IPS-NIHi7 (cell line): ENCODE measurements at regions not wholly inside any gene's neighbourhood (a gene's known extent, or its start where the extent isn't known, plus 50 kb on each side); places are given as distances from the start of the nearest gene placed in this dataset.

Experiments used
- DNase-seq: peaks from one replicate; pipeline ENCODE4 v3.0.0; 2012; ENCODE audit warnings: mixed read lengths; ENCODE audit errors: extremely low spot score

DNA sequence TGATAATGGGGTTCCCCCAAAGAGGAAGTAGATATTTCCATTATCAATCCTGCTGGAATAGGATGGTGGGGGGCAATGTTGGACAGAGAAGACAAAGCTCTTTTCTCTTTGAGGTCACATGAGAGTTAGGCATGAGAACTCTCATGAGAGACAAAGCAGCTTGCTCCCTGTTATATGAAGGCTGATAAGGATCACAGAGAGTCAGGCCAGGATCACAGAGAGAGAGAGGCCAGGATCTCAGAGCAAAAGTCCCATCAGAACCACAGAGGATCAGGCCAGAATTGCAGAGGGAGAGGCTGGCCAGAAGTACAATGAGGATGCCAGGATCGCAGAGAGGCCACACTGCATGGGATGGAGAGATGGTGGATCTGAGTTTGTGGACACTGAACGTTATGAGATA lies 457.1 kb downstream of the LPIN1 start:
- no peak for DNase-seq

DNA sequence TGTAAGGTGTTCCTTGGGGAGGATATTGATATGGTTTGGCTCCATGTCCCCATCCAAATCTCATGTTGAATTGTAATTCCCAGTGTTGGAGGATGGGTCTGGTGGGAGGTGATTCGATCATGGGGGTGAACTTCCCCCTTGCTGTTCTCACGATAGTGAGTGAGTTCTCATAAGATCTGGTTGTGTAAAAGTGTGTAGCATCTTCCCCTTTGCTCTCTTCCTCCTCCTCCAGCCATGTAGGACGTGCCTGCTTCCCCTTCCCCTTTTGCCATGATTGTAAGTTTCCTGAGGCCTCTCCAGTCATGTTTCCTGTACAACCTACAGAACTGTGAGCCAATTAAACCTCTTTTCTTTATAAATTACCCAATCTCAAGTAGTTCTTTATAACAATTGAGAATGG lies 458.7 kb downstream of the LPIN1 start:
- no peak for DNase-seq

DNA sequence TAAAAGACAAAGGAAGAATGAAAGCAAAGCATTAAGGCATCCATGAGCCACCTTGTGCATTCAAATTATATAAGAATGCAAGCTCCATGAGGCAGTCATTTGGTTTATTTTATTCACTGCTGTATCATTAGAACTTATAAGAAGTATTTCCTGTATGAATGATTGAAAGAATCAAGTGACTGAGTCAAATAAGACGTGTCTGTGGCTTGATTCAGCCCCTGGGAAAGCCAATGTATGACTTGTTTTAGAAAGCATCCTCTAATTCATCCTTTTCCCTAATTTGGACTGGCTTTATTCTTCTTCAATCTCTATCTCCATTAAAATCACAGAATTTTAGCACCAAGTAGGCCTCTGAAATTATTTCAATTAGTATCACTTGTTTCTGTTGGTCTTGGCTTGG lies 461.1 kb downstream of the LPIN1 start:
- no peak for DNase-seq

DNA sequence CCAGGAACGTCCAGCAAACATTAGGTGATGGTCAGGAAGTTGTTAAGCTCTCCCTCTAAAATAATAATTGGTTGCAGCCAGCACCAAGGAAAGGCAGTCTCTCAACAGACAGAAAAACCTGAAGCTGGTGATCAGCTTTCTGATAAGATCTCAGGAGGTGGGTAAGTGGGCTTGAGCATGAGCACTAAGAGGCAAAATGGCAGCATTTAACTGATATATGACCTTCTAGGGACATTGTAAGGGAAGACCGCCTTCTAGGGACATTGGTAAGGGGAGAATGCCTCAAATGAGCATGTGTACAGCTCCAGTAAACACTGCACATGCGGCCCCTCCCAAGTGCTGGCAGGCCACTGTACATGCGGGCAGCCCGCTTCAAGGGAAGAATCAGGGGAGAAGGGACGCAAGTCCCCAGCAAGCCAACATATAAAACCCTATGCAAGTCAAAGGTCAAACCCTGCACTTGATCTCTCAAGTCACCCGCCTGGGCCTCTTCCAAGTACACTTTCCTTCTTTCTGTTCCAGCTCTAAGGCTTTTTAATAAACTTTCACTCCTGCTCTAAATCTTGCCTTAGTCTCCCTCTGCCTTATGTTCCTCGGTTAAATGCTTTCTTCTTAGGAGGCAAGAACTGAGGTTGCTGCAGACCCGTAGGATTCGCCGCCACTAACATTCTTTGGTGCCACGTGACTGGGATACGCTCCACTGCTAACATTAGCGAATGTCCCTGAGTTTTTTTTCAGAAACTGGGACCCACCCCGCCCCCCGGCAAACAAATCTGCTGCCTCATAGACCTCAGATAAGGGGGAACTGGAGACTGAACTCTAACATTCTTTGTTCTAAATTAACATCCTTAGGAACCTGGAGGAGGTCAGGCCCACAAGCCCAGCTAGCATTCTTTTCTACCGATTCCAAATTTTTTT lies 463.8 kb downstream of the LPIN1 start:
- no peak for DNase-seq

DNA sequence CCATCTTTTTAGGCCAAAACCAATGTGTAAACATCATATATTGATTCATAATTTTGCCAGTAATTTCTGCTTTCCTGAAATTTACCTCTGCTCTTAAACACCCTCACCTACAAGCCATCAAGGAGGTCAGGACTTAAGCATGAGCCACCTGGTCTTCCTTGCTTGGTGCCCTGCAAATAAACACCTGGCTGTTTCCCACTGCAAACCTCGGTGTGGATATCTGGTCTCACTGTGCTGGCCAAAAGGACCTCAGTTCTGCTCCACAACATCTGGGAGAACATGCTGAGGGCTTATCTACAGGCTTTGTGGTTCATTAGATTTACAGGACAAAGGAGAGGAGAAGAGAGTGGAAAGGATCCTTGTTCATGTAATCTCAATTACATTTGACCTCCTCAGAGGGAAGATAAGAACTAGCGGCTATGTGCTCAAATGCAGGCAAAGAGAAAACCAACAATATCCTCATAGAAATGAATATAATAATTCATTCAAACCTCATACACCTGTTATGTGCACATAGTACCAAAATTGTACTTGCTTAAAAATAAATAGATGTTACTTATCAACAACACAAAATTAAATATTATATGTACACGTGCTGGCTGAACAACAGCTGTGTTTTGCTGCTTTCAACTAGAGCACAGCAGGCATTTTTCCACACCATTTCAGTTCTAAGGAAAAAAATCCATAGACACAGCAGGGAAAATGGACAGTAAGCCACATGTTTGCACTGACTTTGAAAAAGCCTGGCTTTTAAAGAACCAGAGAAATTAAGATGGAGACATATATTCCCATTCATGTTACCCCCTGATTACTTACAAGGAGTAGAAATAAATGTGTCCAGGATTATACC lies 465.1 kb downstream of the LPIN1 start:
- no peak for DNase-seq

DNA sequence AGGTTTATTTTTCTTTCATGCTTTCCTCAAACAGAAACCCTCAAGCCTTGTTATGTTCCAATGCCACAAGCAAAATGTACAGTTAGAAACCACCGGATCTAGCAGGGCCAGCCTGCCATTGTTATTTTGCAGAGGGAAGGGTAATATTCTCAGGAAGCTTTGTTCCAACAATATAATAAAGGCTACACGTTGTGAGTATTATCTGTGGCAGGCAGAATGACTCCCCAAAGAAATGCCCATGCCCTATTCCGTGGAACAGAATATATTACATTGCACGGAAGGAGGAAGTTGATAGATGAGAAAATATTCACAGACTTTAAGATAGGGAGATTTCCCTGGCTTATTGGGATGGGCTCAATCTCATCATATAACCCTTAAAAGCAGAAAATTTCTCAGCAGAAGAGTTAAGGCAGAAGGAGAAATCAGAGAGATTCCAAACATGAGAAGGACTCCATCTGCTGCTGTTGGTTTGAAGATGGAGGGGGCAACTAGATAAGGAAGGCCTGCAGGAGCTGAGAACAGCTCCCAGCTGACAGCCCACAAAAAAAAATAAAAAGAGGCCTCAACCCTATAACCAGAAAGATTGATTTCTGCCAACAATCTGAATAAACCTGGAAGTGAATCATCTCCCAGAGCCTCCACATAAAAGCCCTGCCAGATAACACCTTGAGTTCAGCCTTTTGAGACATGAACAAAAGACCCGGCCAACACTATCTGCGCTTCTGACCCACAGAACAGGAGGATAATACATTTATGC lies 466.6 kb downstream of the LPIN1 start:
- no peak for DNase-seq

DNA sequence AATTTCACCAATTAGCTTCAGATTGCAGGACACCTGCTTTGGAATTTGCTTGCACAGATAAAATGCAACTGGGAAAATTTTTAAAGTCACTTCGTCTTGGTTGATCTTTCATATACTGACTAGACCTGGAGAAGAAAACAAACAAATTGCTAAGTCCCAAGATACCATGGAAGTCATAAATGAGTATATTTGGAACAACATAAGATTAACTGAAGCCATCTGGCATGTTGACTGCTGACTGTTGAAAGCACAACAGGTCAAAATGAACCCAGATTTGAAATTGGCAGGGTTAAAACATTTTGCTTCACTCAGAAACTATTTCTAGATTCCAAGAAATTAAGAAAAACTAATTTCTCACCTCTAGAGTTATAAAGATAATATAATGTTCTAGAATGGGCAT lies 470.7 kb downstream of the LPIN1 start:
- no peak for DNase-seq

DNA sequence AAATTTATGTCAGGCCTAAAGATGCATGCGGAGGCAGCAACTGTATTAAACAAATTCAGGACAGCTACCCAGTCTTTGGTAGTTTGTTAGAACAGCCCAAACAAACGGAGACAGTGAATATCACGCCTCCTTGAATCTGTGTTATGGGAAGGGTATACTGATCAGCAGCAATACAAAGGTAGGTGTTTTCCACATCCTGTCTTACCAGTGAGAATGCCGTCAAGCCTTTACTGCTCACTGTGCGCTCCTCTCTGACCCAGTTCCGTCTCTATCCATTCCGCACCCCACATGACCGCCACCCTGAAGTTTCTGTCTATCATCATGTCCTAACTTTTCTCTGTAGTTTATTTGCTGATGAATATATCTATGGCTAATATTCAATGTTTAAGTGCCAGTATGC lies 473.3 kb downstream of the LPIN1 start:
- DNase-seq = no peak

DNA sequence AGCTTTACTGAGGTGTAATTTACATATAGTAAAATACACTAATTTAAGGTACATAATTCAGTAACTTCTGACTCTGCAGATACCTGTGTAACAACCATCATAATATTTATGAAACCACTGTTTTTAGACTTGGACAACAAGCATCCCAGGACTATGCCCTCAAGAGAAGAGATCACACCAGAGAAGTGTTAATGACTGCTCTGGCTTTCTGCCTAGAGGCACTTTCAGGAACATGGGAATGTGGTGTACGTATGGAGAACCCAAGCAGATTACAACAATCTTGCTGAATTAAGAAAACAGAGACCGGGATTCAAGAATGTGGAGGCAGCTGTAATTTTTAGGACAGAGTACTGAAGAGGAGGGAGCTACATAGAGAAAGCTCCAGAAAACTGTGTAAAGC lies 475.2 kb downstream of the LPIN1 start:
- DNase-seq = no peak

DNA sequence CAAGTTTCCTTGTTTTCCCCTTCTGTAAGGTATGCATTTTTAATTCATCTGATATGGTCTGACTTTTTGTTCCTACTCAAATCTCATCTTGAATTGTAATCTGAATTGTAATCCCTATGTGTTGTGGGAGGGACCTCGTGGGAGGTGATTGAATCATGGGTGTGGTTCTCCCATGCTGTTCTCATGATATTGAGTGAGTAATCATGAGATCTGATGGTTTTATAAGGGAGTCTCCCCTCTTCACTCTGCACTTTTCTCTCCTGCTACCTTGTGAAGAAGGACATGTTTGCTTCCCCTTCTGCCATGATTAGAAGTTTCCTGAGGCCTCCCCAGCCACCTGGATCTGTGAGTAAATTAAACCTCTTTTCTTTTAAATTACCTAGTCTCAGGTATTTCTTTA lies 476.1 kb downstream of the LPIN1 start:
- no peak for DNase-seq

DNA sequence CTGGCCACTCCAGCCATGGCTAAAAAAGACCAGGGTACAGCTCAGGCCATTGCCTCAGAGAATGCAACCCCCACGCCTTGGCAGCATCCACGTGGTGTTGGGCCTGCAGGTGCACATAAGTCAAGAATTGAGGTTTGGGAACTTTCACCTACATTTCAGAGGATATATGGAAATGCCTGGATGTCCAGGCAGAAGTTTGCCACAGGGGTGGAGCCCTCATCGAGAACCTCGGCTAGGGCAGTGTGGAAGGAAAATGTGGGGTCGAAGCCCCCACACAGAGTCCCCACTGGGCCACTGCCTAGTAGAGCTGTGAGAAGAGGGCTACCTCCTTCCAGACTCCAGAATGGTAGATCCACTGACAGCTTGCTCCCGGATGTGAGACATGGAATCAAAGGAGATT lies 477.3 kb downstream of the LPIN1 start:
- DNase-seq = no peak

DNA sequence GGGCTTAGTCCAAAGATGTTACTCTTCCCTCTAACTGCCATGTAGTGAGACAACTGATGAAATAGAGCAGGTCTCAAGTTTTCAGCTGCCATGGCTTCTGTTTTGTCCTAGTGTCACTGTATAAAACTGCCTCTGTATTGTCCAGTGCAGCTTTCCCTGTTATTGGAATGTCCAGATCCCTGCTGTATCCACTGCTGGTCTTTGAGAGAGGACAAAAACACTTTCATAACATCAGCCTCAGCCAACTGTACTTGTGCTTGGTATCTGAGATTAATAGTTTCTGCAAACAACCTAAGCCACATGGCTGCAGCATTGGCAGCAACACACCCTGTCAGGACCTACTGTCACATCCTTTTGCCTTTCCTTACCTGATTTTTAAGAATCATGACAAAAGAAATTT lies 480.2 kb downstream of the LPIN1 start:
- no peak for DNase-seq

DNA sequence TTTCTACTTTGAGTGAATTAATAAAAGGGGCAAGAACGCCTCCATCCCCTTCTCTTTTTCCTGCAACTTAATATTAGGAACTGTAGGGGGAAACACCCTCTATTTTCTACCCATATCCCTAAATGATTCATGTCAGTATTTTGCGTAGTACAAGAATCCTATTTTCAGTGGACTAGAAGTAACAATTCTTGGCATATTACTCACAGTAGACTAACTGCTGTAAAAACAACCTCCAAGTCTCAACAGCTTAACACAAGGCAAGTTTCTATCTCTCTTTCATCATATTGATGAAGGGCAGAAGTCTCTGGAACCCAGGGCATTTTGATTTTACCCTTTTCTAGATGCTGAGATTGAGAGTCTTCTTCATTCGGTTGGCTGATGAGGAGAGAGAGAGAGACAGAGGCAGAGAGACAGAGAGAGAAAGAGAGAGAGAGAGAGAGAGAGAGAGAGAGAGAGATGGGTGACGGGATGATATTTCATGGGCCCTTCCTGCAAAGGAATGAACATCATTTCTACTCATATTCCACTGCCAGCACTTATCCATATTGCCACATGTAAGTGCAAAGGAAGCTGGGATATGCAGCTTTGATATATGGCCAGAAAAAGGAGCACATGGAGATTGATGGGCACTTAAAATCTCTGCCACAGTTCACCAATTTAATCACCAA lies 481.6 kb downstream of the LPIN1 start:
- no peak for DNase-seq

DNA sequence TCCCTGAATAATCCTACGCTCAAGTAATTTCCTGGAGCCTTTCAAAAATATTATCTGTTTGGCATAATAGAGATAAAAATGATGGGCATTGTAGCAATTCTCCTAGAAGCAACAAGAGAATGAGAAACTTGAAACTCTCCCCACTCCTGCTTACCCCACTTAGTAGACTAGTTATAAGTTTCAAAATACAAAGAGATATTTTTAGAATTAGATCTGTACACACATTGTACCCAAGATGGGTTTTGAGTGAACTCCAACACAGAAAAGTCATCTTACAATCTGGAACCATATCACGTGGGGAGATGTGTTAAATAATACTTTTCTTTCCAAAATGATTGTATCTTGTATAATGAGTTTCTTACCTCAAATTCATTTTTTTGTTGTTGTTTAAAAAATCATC lies 484.9 kb downstream of the LPIN1 start:
- DNase-seq = no peak

DNA sequence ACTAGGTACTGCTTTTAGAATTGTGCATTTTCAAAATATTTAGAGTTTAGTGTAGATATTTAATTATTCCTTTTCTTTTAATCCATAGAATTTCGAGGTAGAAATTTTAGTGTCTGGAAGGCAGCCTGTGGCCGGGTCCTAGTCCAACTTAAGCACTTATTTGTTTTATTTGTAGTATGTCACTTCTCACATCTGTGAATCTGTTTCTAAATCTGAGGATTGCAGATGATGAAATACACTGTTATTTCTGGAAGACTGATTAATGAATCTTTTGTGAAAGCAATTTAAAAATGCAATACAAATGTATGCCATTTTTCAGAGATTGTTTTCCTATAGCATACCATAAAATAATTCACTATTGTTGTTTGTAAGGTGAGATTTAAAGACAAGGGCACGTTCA lies 483.9 kb upstream of the TRIB2 start:
- no peak for DNase-seq

DNA sequence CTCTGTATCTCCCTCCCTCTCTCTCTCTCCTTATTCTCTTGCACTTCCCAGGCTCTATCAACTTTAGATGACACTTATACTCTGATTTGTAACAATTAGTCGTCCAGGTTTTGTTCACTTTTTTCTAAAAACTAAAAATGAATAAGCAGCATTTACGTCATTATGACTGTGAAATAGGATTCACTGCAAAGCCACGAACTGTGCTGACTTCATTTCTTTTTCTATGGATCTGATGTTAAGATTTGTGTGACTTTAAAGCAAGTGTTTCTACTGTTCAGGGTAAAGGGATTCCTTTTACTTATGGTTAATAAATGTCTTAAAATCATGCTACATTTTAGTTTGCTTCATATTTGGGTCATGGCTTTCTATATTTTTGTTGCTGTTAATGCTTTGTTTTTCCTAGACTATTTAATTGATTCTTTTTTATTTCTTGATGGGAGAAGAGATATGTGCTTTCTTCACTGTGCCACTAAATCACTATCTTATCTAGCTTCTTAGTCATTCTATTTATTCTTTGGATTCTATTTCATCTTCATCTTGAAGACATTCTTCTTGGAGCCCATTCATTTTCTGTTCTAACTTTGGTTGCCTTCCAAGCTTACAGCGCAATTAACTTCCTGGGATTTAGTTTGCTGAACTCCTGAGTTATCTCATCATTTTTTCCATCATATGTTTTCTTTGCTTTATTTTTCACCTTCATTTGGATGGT lies 480.4 kb upstream of the TRIB2 start:
- DNase-seq = no peak

DNA sequence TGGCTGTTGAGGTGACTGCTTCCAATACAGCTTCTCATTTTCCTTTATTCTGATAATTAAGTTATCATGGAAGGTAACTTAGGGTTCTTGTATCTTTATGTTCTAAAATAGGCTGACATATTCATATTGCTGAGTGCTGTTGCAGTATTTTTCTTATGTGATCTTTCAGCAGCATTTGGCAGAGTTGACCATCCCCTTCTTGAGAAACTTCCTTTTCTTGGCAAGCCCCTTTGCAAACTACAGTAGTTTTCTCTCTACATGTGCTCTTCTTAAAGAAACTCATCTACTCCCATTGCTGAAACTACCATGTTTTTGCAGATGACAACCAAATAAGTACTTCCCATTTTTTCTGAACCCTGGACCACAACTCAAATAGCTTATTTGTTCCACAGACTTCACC lies 476.5 kb upstream of the TRIB2 start:
- DNase-seq = no peak

DNA sequence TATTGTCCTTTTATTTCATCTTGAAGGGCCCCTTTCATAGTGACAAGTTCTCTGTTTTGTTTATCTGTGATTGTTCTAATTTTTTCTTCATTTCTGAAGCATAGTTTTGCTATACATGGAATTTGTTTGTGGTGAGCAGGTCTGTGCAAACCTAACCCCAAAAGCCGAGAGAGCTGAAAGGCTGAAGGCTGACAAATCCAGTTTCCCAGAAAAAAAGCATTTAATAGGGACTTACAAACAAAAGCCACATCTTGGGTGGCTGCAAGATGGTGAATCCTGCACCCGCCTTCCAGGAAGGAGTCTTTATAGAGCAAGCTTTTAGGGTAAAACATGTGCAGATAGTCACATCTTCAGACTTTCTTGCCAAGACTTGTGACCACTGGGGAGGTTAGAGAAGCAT lies 473.4 kb upstream of the TRIB2 start:
- DNase-seq = no peak

DNA sequence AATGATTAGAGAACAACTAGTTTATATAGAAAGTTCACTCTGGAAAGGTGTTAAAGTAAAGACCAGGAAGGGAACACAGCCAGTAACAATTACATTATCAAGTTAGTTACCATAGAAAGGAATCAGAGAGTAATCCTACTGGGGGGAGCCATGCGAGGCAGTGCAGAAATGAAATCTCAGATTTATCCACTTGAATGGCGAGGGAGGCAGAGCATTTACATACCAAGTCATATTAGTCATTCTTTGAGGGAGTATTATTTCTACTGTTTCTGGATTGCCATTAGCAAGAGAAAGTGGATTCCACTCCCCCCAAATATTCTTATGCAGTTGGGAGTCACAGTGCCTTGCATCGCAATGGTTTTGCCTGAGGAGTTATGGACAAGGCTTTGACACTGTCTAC lies 472.7 kb upstream of the TRIB2 start:
- DNase-seq = no peak

DNA sequence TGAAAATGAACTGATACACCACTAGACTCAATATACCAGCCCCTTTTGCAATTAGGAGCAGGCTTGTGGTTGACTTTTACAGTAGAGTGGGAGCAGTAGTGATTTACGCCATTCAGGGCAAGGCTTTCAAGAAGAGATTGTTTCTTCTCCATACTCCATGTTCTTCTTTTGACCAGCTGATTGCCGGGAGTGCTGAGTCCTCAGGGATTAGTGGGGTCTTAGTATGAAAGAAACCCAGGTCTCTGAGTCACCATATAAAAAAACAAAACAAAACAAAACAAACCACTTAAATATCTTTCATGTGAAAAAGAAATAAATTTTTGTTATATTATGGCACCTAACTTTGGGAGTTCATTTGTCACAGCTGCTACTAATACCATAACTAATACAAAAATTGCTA lies 465.6 kb upstream of the TRIB2 start:
- no peak for DNase-seq

DNA sequence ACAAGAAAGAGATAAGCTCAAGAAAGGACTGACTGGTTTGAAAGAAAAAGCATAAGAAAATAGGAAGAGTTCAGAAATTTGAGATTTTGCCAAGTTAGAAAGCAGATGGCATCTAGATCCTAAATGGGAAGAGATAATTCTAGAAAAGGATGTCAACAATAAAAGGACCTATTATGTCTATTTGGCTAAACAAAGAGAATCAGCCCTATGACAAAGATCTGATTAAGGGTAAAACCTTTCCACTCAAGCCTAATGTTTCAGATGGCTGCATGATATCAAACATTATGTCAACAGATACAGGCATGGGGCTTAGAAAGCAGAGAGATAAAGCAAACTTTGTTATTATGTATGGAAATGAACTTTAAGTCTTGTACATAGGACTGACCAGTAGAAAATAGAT lies 465.0 kb upstream of the TRIB2 start:
- DNase-seq = no peak
